Astrocyte (in vitro differentiated cells and primary cell): ENCODE measurements at regions not wholly inside any gene's neighbourhood (a gene's known extent, or its start where the extent isn't known, plus 50 kb on each side); places are given as distances from the start of the nearest gene placed in this dataset.

ENCODE experiments used
- EZH2 ChIP-seq: IDR thresholded peaks from 2 replicates; pipeline ENCODE4 v1.6.1; 2012; ENCODE audit warnings: mild to moderate bottlenecking, low read length, inconsistent platforms; ENCODE audit not compliant: insufficient read depth
- TF ChIP-seq, protein P1 (sequence below): IDR thresholded peaks from 2 replicates; pipeline ENCODE4 v1.5.1; 2011; ENCODE audit warnings: low read depth, mild to moderate bottlenecking, inconsistent platforms, low read length, moderate library complexity; ENCODE audit not compliant: insufficient read depth

DNA sequence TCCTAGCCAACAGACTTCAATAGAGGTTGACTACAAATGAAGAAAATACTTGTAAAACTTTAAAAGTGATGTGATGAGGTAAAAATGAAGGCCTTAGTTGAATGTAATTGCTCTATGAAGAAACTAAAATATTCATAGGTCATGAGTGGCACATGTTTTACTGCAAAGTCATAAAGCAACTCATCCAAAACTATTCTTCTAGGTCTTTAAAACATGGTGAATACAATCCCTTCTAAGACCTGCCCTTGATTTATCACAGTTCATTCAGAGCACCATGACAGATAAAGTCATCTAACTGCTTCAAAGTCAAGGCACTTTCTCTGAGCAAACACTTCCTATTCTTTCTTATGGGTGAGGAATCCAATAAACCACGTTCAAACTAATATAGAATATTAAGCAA is 713.5 kb downstream of the SORCS1 start:
- TF ChIP-seq, protein P1, sequence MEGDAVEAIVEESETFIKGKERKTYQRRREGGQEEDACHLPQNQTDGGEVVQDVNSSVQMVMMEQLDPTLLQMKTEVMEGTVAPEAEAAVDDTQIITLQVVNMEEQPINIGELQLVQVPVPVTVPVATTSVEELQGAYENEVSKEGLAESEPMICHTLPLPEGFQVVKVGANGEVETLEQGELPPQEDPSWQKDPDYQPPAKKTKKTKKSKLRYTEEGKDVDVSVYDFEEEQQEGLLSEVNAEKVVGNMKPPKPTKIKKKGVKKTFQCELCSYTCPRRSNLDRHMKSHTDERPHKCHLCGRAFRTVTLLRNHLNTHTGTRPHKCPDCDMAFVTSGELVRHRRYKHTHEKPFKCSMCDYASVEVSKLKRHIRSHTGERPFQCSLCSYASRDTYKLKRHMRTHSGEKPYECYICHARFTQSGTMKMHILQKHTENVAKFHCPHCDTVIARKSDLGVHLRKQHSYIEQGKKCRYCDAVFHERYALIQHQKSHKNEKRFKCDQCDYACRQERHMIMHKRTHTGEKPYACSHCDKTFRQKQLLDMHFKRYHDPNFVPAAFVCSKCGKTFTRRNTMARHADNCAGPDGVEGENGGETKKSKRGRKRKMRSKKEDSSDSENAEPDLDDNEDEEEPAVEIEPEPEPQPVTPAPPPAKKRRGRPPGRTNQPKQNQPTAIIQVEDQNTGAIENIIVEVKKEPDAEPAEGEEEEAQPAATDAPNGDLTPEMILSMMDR, result no peak
- no peak for TF ChIP-seq EZH2
